ENCODE measurements at regions not wholly inside any gene's neighbourhood (a gene's known extent, or its start where the extent isn't known, plus 50 kb on each side); places are given as distances from the start of the nearest gene placed in this dataset.

- Histone ChIP-seq H3K4me1 (ENCODE audit: insufficient read depth, low read length) (peaks cover 19% of the 10 kb centered on the region), H4K20me1 (ENCODE audit: insufficient read depth, low read length) (no peaks in the 10 kb centered on the region), H2AFZ (ENCODE audit: low read depth, low read length) (no peak overlapping the region), H3K36me3 (ENCODE audit: insufficient read depth, low read length) (no peaks in the 10 kb centered on the region), H3K9me3 (ENCODE audit: insufficient read depth, low read depth, low read length) (no peaks in the 10 kb centered on the region), H3K4me2 (ENCODE audit: low read length) (no peak overlapping the region), H3K9ac (ENCODE audit: low read length) (no peak overlapping the region), H3K4me3 (ENCODE audit: insufficient read depth, low read depth, low read length) (no peak overlapping the region), H3K27ac (ENCODE audit: low read depth, low read length) (no peak overlapping the region), H3K27me3 (ENCODE audit: insufficient read depth, low read length) (no peaks in the 10 kb centered on the region), H3K79me2 (ENCODE audit: insufficient read depth, low read length) (no peaks in the 10 kb centered on the region)
- no peak overlapping the region for H3K4me3 Mint-ChIP-seq (ENCODE audit: unreplicated experiment)
- TF ChIP-seq EZH2 (IDR thresholded peaks at IDR 0.05; ENCODE audit: insufficient read depth, low read length) (no peak), CTCF (IDR thresholded peaks at IDR 0.05; ENCODE audit: insufficient read depth, low read depth, low read length) (no peak)
- DNase-seq (ENCODE audit: low read depth) (no peak), FAIRE-seq (no peak)
- H3K9me3 Mint-ChIP-seq (ENCODE audit: unreplicated experiment): no peaks in the 10 kb centered on the region
- peaks cover 28% of the 10 kb centered on the region for H3K4me1 Mint-ChIP-seq (ENCODE audit: low read depth, unreplicated experiment)
- no peak overlapping the region for H3K27ac Mint-ChIP-seq (ENCODE audit: unreplicated experiment)
- H3K27me3 Mint-ChIP-seq (ENCODE audit: low read depth, unreplicated experiment): no peaks in the 10 kb centered on the region
- H3K36me3 Mint-ChIP-seq (ENCODE audit: low read depth, unreplicated experiment): peaks cover 15% of the 10 kb centered on the region
These were observed 221.0 kb upstream of the TPM1 start for GRCh38 chr15:62821384-62822131.

DNA sequence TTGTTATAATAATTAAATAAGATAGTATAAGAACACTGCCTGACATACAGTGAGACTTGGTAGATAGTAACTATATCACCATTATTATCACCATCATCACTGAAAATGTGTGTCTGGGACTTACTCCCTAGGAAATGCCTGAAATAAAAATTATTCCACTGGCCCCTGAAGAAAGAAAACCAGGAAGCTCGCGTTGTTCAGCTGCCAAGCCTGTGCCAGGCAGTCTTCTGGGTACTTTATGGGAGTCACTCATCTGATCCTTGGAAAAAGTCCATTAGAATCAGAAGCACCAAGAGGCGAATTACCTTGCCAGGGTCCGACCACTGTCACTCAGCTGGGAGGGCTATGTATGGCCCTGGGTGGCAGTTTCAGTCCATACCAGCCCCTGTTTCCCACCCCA is 220.3 kb upstream of the TPM1 start:
- H3K79me2 ChIP-seq (ENCODE audit: insufficient read depth, low read length): no peaks in the 10 kb centered on the region
- no peaks in the 10 kb centered on the region for H3K27me3 Mint-ChIP-seq (ENCODE audit: low read depth, unreplicated experiment)
- H3K4me2 ChIP-seq (ENCODE audit: low read length): no peak overlapping the region
- H3K27ac Mint-ChIP-seq (ENCODE audit: unreplicated experiment): no peak overlapping the region
- H3K4me1 ChIP-seq (ENCODE audit: insufficient read depth, low read length): peaks cover 19% of the 10 kb centered on the region
- H3K9me3 Mint-ChIP-seq (ENCODE audit: unreplicated experiment): no peaks in the 10 kb centered on the region
- no peak overlapping the region for H2AFZ ChIP-seq (ENCODE audit: low read depth, low read length)
- H3K27ac ChIP-seq (ENCODE audit: low read depth, low read length): no peak overlapping the region
- FAIRE-seq (no peak), DNase-seq (ENCODE audit: low read depth) (no peak)
- H3K4me3 Mint-ChIP-seq (ENCODE audit: unreplicated experiment): no peak overlapping the region
- H3K36me3 Mint-ChIP-seq (ENCODE audit: low read depth, unreplicated experiment): peaks cover 15% of the 10 kb centered on the region
- H3K9ac ChIP-seq (ENCODE audit: low read length): no peak overlapping the region
- no peak for TF ChIP-seq EZH2 (IDR thresholded peaks at IDR 0.05; ENCODE audit: insufficient read depth, low read length)
- TF ChIP-seq CTCF (IDR thresholded peaks at IDR 0.05; ENCODE audit: insufficient read depth, low read depth, low read length): no peak
- H4K20me1 ChIP-seq (ENCODE audit: insufficient read depth, low read length): no peaks in the 10 kb centered on the region
- peaks cover 24% of the 10 kb centered on the region for H3K4me1 Mint-ChIP-seq (ENCODE audit: low read depth, unreplicated experiment)
- H3K9me3 ChIP-seq (ENCODE audit: insufficient read depth, low read depth, low read length): no peaks in the 10 kb centered on the region
- H3K36me3 ChIP-seq (ENCODE audit: insufficient read depth, low read length): no peaks in the 10 kb centered on the region
- H3K27me3 ChIP-seq (ENCODE audit: insufficient read depth, low read length): no peaks in the 10 kb centered on the region
- no peak overlapping the region for H3K4me3 ChIP-seq (ENCODE audit: insufficient read depth, low read depth, low read length)

GRCh38 chr15:62823561-62823960 is 219.0 kb upstream of the TPM1 start:
- Histone ChIP-seq H3K27ac (ENCODE audit: low read depth, low read length) (no peak overlapping the region), H3K9me3 (ENCODE audit: insufficient read depth, low read depth, low read length) (no peaks in the 10 kb centered on the region), H2AFZ (ENCODE audit: low read depth, low read length) (no peak overlapping the region), H3K4me2 (ENCODE audit: low read length) (peak overlapping the region; percentile 57), H3K4me1 (ENCODE audit: insufficient read depth, low read length) (peaks cover 19% of the 10 kb centered on the region), H3K4me3 (ENCODE audit: insufficient read depth, low read depth, low read length) (no peak overlapping the region), H3K79me2 (ENCODE audit: insufficient read depth, low read length) (no peaks in the 10 kb centered on the region), H3K9ac (ENCODE audit: low read length) (no peak overlapping the region), H3K36me3 (ENCODE audit: insufficient read depth, low read length) (no peaks in the 10 kb centered on the region), H3K27me3 (ENCODE audit: insufficient read depth, low read length) (no peaks in the 10 kb centered on the region), H4K20me1 (ENCODE audit: insufficient read depth, low read length) (no peaks in the 10 kb centered on the region)
- DNase-seq (ENCODE audit: low read depth): no peak
- Mint-ChIP-seq H3K4me1 (ENCODE audit: low read depth, unreplicated experiment) (peaks cover 24% of the 10 kb centered on the region), H3K27ac (ENCODE audit: unreplicated experiment) (peak overlapping the region; percentile 34), H3K27me3 (ENCODE audit: low read depth, unreplicated experiment) (no peaks in the 10 kb centered on the region), H3K36me3 (ENCODE audit: low read depth, unreplicated experiment) (peaks cover 16% of the 10 kb centered on the region), H3K4me3 (ENCODE audit: unreplicated experiment) (no peak overlapping the region), H3K9me3 (ENCODE audit: unreplicated experiment) (no peaks in the 10 kb centered on the region)
- TF ChIP-seq EZH2 (IDR thresholded peaks at IDR 0.05; ENCODE audit: insufficient read depth, low read length) (no peak), CTCF (IDR thresholded peaks at IDR 0.05; ENCODE audit: insufficient read depth, low read depth, low read length) (no peak)
- FAIRE-seq: no peak
